ENCODE measurements at regions not wholly inside any gene's neighbourhood (a gene's known extent, or its start where the extent isn't known, plus 50 kb on each side); places are given as distances from the start of the nearest gene placed in this dataset.

- no peak for TF ChIP-seq CTCF (IDR thresholded peaks at IDR 0.05; ENCODE audit: unreplicated experiment)
- Mint-ChIP-seq H3K27me3 (no peaks in the 10 kb centered on the region), H3K9me3 (ENCODE audit: low read depth) (no peaks in the 10 kb centered on the region), H3K4me3 (ENCODE audit: low read depth) (no peak overlapping the region), H3K27ac (peak overlapping the region; percentile 92), H3K36me3 (ENCODE audit: insufficient read depth) (no peaks in the 10 kb centered on the region), H3K4me1 (ENCODE audit: low read depth) (peaks cover 37% of the 10 kb centered on the region)
- DNase-seq (ENCODE audit: low spot score, unreplicated experiment) = no peak
Measured at GRCh38 chr20:47970282-47970903, 185.1 kb upstream of the SULF2 start.

DNA sequence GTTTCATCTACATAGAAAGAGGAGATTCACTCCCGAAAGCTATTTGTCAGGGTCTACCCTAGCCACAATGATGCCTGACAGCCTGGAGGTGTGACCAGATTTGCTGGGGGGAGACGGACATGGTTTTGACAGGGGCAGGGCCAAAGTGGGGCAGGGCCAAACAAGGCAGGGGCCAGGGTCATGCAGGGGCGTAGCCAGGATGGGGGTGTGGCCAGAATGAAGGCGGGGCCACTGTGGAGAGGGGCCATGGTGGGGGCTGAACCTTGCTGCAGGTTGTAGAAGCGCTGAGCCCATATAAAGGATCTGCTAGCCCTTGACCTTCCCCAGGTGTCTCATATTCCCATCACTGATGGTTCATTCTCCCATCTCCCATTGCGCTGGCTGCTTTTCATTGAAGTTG is 184.1 kb upstream of the SULF2 start:
- no peak overlapping the region for H3K4me3 Mint-ChIP-seq (ENCODE audit: low read depth)
- H3K9me3 Mint-ChIP-seq (ENCODE audit: low read depth) = no peaks in the 10 kb centered on the region
- no peak overlapping the region for H3K27ac Mint-ChIP-seq
- no peaks in the 10 kb centered on the region for H3K27me3 Mint-ChIP-seq
- H3K36me3 Mint-ChIP-seq (ENCODE audit: insufficient read depth) = no peaks in the 10 kb centered on the region
- H3K4me1 Mint-ChIP-seq (ENCODE audit: low read depth) = peaks cover 37% of the 10 kb centered on the region
- no peak for TF ChIP-seq CTCF (IDR thresholded peaks at IDR 0.05; ENCODE audit: unreplicated experiment)
- DNase-seq (ENCODE audit: low spot score, unreplicated experiment) = no peak

DNA sequence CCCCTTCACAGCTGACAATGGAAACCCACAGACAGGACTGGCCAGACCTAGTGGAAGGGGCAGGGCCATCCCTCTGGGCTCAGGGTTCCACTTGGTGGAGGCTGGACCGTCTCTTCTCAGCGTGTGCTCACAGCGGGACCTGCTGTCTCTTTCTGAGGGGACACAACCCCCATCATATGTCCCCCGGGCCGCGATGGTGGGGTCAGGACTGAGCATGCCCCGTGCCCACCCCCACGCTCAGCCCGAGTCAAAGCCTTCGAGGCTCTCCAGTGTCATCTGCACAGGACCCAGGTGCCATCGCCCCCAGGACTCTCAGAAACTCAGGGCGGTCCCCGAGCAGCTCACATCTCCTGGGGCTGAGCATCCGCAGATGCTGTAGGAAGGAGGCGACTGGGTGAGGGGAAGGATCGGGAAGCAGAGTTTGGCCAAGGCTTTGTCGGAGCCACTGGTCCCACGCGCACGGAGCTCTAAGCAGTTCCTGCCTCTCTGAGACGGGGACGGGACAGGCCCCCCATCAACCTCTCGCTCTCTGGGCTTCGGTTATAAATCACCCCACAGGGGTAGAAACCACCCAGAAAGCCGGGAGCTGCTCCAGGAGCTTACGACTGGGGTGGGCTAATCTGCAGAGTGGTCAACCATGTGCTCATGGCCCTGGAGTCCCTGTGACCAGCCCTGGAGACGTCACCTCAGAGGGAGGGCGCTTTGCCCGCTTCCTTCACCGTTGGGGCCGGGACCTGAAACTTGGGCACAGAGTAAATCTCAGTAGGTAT is 183.4 kb upstream of the SULF2 start:
- DNase-seq (ENCODE audit: low spot score, unreplicated experiment) = no peak
- H3K36me3 Mint-ChIP-seq (ENCODE audit: insufficient read depth) = no peaks in the 10 kb centered on the region
- peaks cover 33% of the 10 kb centered on the region for H3K4me1 Mint-ChIP-seq (ENCODE audit: low read depth)
- H3K9me3 Mint-ChIP-seq (ENCODE audit: low read depth) = no peaks in the 10 kb centered on the region
- no peak for TF ChIP-seq CTCF (IDR thresholded peaks at IDR 0.05; ENCODE audit: unreplicated experiment)
- H3K27ac Mint-ChIP-seq = no peak overlapping the region
- no peak overlapping the region for H3K4me3 Mint-ChIP-seq (ENCODE audit: low read depth)
- H3K27me3 Mint-ChIP-seq = no peaks in the 10 kb centered on the region

- no peak overlapping the region for H3K27ac Mint-ChIP-seq
- H3K9me3 Mint-ChIP-seq (ENCODE audit: low read depth) = no peaks in the 10 kb centered on the region
- no peak overlapping the region for H3K4me3 Mint-ChIP-seq (ENCODE audit: low read depth)
- no peaks in the 10 kb centered on the region for H3K27me3 Mint-ChIP-seq
- no peak for TF ChIP-seq CTCF (IDR thresholded peaks at IDR 0.05; ENCODE audit: unreplicated experiment)
- no peak for DNase-seq (ENCODE audit: low spot score, unreplicated experiment)
- H3K4me1 Mint-ChIP-seq (ENCODE audit: low read depth) = peaks cover 21% of the 10 kb centered on the region
- H3K36me3 Mint-ChIP-seq (ENCODE audit: insufficient read depth) = no peaks in the 10 kb centered on the region
Measured at GRCh38 chr20:47964149-47964548, 178.9 kb upstream of the SULF2 start.

DNA sequence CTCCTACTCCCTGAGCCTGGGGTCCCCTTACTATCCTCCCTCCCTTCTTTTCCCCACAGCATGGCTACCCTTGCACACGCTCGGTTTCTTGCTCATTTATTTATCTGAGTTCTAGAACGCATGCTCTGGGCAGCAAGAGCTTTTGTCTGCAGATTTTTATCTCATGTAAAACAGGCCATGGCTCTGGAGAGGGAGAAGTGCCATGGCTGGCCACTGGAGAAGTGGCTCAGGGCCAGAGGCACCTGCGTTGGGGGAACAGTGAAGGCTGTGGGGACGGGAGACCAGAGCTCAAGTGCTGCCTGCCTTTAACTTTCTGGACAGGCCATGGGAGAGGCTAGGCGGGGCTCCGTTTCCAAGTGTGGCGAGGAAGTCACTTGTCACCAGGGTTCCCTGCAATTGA is 177.7 kb upstream of the SULF2 start:
- Mint-ChIP-seq H3K27me3 (no peaks in the 10 kb centered on the region), H3K4me1 (ENCODE audit: low read depth) (peaks cover 21% of the 10 kb centered on the region), H3K9me3 (ENCODE audit: low read depth) (no peaks in the 10 kb centered on the region), H3K4me3 (ENCODE audit: low read depth) (no peak overlapping the region), H3K36me3 (ENCODE audit: insufficient read depth) (no peaks in the 10 kb centered on the region), H3K27ac (no peak overlapping the region)
- DNase-seq (ENCODE audit: low spot score, unreplicated experiment) = no peak
- TF ChIP-seq CTCF (IDR thresholded peaks at IDR 0.05; ENCODE audit: unreplicated experiment) = no peak

All from progenitor cell of endocrine pancreas (in vitro differentiated cells).